Gastrocnemius medialis (tissue), 4 donors: ENCODE measurements at regions not wholly inside any gene's neighbourhood (a gene's known extent, or its start where the extent isn't known, plus 50 kb on each side); places are given as distances from the start of the nearest gene placed in this dataset.

ENCODE experiments used
- ATAC-seq, 2 donors: fragments of 150-250 bp; one replicate each; pipeline ENCODE4 v1.9.1; 2016
- DNase-seq, 2 donors: peaks; one replicate each; pipeline ENCODE4 v3.0.0-alpha.2; 2019
- H3K27ac ChIP-seq, 4 donors: fragments of 200-600 bp; sonication (generic); 1 replicate in 1 of 4; 2 replicates in 3 of 4; pipeline ENCODE4 v1.5.1; 2016 to 2018; ENCODE audit warnings: mild to moderate bottlenecking in 2 of 4, moderate library complexity in 1 of 4
- H3K27me3 ChIP-seq, 3 donors: fragments of 200-600 bp; sonication (generic) in 2 of 3; 1 replicate in 1 of 3; 2 replicates in 2 of 3; pipeline versions ENCODE4 v1.5.1 to v1.6.0; 2016 to 2019; ENCODE audit warnings: mild to moderate bottlenecking in 1 of 3, moderate library complexity in 1 of 3
- H3K36me3 ChIP-seq, 2 donors: fragments of 200-600 bp; sonication (generic) in 1 of 2; one replicate each; pipeline ENCODE4 v1.5.1; 2017 to 2018
- H3K4me1 ChIP-seq, 2 donors: fragments of 200-600 bp; sonication (generic) in 1 of 2; one replicate each; pipeline ENCODE4 v1.5.1; 2016 to 2017; ENCODE audit warnings: mild to moderate bottlenecking in 2 of 2
- H3K4me3 ChIP-seq, 4 donors: fragments of 200-600 bp; sonication (generic) in 3 of 4; 1 replicate in 1 of 4; 2 replicates in 3 of 4; pipeline ENCODE4 v1.5.1; 2016 to 2019; ENCODE audit warnings: mild to moderate bottlenecking in 2 of 4
- H3K9me3 ChIP-seq, 3 donors: fragments of 200-600 bp; sonication (generic) in 2 of 3; 1 replicate in 1 of 3; 2 replicates in 2 of 3; pipeline ENCODE4 v1.5.1; 2016 to 2019
- POLR2A ChIP-seq, 2 donors: fragments of 450-650 bp; IDR thresholded peaks; one replicate each; pipeline ENCODE4 v1.6.1; 2017; ENCODE audit warnings: antibody characterized with exemption in 2 of 2, mild to moderate bottlenecking in 2 of 2, moderate library complexity in 2 of 2
- in situ Hi-C, 4 donors: fragments of 200-750 bp; cut with MboI; loops; one replicate each; pipeline versions ENCODE4 v1.15.0 to v1.8.0; 2017; ENCODE audit warnings: low sequenced_read_pairs in 4 of 4
- intact Hi-C: fragments of 100-400 bp; cut with DNase I; formaldehyde crosslinking; loops from one replicate; pipeline ENCODE4 v1.15.1; 2023; ENCODE audit warnings: low total_unique reads
- TF ChIP-seq, protein P1 (sequence below), 5 experiments: fragments of 450-650 bp in 3 of 5; fragments of 200-600 bp in 2 of 5; sonication (generic) in 2 of 5; IDR thresholded peaks in 4 of 5; conservative IDR thresholded peaks in 1 of 5; 1 replicate in 4 of 5; 2 replicates in 1 of 5; pipeline ENCODE4 v1.5.1; 2016 to 2019; ENCODE audit warnings: antibody characterized with exemption in 5 of 5, mild to moderate bottlenecking in 3 of 5, moderate library complexity in 3 of 5

DNA sequence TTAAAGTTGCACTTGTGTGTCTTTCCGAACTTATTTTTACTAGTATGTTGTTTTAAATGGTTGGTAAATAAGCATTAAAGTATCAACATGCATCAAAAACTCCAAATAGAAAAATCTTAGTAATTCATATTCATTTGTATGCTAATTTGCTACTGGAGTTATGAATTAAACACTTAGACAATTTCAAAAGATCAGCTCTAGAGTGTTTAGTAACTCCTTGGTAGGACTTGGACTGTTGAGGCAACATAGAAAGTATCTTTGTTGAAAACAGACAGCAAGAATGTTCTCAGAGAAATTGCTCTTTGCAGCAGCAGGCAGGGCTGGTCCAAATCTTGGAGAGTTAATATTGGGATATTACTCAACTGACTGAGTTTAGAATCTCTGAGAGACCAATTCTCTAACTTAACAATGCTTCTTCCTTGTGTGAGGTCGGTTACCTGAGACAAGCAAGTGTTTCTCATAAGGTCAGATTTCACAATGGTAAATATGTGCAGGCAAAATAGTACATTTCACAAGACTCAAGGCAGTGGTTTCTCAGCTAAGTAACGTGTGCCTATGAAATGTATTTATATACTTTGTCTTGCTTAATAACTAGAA lies 147.8 kb upstream of the IL12A start:
- TF ChIP-seq POLR2A (IDR thresholded peaks at IDR 0.05): no peak
- TF ChIP-seq, protein P1, sequence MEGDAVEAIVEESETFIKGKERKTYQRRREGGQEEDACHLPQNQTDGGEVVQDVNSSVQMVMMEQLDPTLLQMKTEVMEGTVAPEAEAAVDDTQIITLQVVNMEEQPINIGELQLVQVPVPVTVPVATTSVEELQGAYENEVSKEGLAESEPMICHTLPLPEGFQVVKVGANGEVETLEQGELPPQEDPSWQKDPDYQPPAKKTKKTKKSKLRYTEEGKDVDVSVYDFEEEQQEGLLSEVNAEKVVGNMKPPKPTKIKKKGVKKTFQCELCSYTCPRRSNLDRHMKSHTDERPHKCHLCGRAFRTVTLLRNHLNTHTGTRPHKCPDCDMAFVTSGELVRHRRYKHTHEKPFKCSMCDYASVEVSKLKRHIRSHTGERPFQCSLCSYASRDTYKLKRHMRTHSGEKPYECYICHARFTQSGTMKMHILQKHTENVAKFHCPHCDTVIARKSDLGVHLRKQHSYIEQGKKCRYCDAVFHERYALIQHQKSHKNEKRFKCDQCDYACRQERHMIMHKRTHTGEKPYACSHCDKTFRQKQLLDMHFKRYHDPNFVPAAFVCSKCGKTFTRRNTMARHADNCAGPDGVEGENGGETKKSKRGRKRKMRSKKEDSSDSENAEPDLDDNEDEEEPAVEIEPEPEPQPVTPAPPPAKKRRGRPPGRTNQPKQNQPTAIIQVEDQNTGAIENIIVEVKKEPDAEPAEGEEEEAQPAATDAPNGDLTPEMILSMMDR (IDR thresholded peaks at IDR 0.05 in 4 of 5, conservative IDR thresholded peaks at IDR 0.05 in 1 of 5): no peak
- Histone ChIP-seq H3K36me3 (no peaks in the 10 kb centered on the region), H3K9me3 (no peaks in the 10 kb centered on the region), H3K27me3 (no peaks in the 10 kb centered on the region), H3K4me3 (peak overlapping the region; percentile 44 to 63 (median 54)), H3K4me1 (peaks cover 57 to 62% of the 10 kb centered on the region in 2 donors), H3K27ac (peak overlapping the region; percentile 75 to 85 (median 84))
- intact Hi-C loops: no loop called here
- in situ Hi-C loops: no loop called here
- DNase-seq (no peak), ATAC-seq (peak; percentile 79 to 90)

DNA sequence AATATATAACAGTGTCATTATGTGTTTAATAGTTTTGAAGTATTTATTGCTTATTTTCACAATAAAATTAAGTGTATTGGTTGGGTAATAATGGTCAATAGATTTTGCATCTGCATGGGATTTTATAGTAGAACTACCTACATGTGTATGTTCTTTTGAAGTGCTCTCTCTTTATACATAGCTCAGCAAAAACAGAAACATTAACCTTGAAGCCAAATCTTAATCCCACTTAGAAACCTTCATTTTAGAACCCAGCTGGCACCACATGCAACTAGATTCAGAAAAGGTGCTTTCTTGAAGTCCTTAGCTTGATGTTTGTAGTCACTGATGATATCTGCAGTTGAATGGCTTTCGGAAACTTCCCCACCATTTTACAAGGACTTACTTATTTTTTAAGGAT lies 146.9 kb upstream of the IL12A start:
- in situ Hi-C loops: no loop called here
- Histone ChIP-seq H3K27me3 (no peaks in the 10 kb centered on the region), H3K9me3 (no peaks in the 10 kb centered on the region), H3K27ac (peak overlapping the region; percentile 75 to 85 (median 84)), H3K36me3 (no peaks in the 10 kb centered on the region), H3K4me1 (peaks cover 57 to 63% of the 10 kb centered on the region in 2 donors), H3K4me3 (peak overlapping the region in 1 of 4 donors; percentile 63)
- ATAC-seq (no peak), DNase-seq (no peak)
- intact Hi-C loops: loop anchor here (1.0 kb wide), 1 partner anchor 11 kb away; no protein-coding TSS in a partner anchor
- TF ChIP-seq POLR2A (IDR thresholded peaks at IDR 0.05): no peak
- TF ChIP-seq, protein P1 (IDR thresholded peaks at IDR 0.05 in 4 of 5, conservative IDR thresholded peaks at IDR 0.05 in 1 of 5): no peak

DNA sequence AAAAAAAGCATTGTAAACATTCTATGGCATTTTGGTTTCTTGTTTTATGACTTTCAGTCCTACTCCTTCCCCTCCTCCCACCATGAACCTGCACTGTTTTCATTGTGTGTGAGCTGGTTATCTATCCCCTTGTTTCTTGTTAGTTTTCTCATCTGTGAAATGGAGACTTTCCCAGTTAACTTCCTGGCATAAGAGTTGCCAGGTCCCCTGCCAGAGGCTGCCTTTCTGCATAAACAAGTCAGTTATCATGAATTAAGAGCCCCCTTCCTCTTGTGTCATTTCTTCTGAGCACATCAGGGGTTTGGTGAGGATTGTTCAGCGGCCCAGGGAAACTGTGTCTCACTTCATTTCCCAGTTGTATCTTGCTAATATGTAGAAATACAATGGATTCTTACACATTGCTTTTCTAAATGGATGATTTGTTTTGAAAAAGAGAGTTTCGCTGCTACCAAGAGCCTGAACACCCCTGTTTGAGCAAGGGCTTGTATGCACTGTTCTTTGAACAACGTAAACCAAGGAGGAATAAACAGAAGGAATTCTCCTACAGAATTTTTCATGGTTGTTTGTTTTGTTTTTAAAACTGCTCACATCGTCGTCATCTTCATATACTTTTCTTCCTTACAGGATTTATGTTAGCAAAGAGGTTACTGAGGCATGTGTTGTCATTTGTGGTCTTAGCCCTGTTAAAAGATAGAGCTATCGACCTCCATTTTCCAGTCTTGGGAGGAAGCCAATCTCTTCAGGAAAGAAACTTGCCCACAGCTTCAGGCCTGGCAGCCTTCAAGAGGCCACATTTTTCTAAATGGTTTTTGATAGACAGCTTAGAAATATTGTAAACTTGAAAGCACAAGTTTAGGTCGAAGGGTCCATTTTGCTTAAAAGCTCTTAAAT lies 144.6 kb upstream of the IL12A start:
- Histone ChIP-seq H3K4me1 (peaks cover 64 to 70% of the 10 kb centered on the region in 2 donors), H3K27ac (peak overlapping the region; percentile 45 to 84 (median 52)), H3K4me3 (no peak overlapping the region), H3K27me3 (no peaks in the 10 kb centered on the region), H3K9me3 (no peaks in the 10 kb centered on the region), H3K36me3 (no peaks in the 10 kb centered on the region)
- DNase-seq (no peak), ATAC-seq (no peak)
- intact Hi-C loops: no loop called here
- in situ Hi-C loops: no loop called here
- TF ChIP-seq POLR2A (IDR thresholded peaks at IDR 0.05): no peak
- TF ChIP-seq, protein P1 (IDR thresholded peaks at IDR 0.05 in 4 of 5, conservative IDR thresholded peaks at IDR 0.05 in 1 of 5): no peak

DNA sequence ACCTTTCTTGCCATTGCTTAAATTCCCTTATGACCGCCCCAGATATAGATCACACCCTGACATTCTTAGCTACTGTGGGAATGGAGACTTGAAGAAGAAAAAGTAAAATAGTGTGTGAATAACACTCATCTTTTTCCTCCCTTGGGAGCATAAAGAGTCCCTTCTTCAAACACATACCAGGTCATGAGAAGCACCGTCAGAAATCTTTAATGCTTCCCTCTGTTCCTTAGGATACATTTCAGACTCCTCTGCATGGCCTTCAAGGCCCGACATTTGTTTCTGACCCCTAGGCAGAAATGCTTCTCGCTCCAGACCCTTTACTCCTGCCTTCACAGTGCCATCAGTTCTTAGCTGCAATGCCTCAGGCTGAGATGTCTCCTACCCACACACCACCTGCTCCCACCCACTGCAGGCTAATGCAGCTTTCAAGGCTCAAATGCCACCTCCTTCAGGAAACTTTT lies 143.8 kb upstream of the IL12A start:
- intact Hi-C loops (no loop called here), in situ Hi-C loops (no loop called here)
- no peak overlapping the region for H3K4me3 ChIP-seq
- H3K27ac ChIP-seq: peak overlapping the region; percentile 45 to 84 (median 52)
- ATAC-seq: no peak
- H3K36me3 ChIP-seq: no peaks in the 10 kb centered on the region
- no peaks in the 10 kb centered on the region for H3K27me3 ChIP-seq
- no peaks in the 10 kb centered on the region for H3K9me3 ChIP-seq
- DNase-seq: no peak
- TF ChIP-seq, protein P1 (IDR thresholded peaks at IDR 0.05 in 4 of 5, conservative IDR thresholded peaks at IDR 0.05 in 1 of 5): no peak
- TF ChIP-seq POLR2A (IDR thresholded peaks at IDR 0.05): no peak
- peaks cover 61 to 73% of the 10 kb centered on the region in 2 donors for H3K4me1 ChIP-seq
